PC-3 (cell line): ENCODE measurements at regions not wholly inside any gene's neighbourhood (a gene's known extent, or its start where the extent isn't known, plus 50 kb on each side); places are given as distances from the start of the nearest gene placed in this dataset.

Experiments used
- CTCF ChIP-seq: fragments of 300-600 bp; sonication (generic); conservative IDR thresholded peaks from 2 replicates; pipeline ENCODE4 v1.5.1; 2017; ENCODE audit warnings: antibody characterized with exemption, low read depth, mild to moderate bottlenecking, low read length
- EZH2 ChIP-seq: fragments of 300-600 bp; sonication (generic); IDR thresholded peaks from one replicate; pipeline ENCODE4 v1.6.1; 2017; ENCODE audit warnings: antibody characterized with exemption, mild to moderate bottlenecking, low read length; ENCODE audit not compliant: unreplicated experiment
- EZH2phosphoT487 ChIP-seq: fragments of 300-600 bp; sonication (generic); IDR thresholded peaks from 2 replicates; pipeline ENCODE4 v1.6.1; 2018; ENCODE audit warnings: mild to moderate bottlenecking, antibody characterized with exemption, low read length, borderline replicate concordance

- no peak for TF ChIP-seq EZH2phosphoT487
- no peak for TF ChIP-seq CTCF
- no peak for TF ChIP-seq EZH2
These were observed 233.2 kb downstream of the DACT1 start for GRCh38 chr14:58870961-58871360.
